HepG2 (cell line): ENCODE measurements at regions not wholly inside any gene's neighbourhood (a gene's known extent, or its start where the extent isn't known, plus 50 kb on each side); places are given as distances from the start of the nearest gene placed in this dataset.

ENCODE experiments used
- ATAC-seq: fragments of 200-7000 bp; cut with Tn5 transposase; 3 replicates; pipeline ENCODE4 v1.9.1; 2020; ENCODE audit warnings: mild to moderate bottlenecking, moderate library complexity
- BruUV-seq: library from RNA; stranded (reverse); fragments of 400-500 nt; replicated peaks from 2 replicates; lab custom pipeline; 2021; lab: Mats Ljungman, UMichigan
- CTCF ChIA-PET: fragments of 300-600 bp; formaldehyde crosslinking; extraction: SDS; loops from one replicate; lab custom pipeline; 2021; ENCODE audit warnings: low total read pairs, inconsistent platforms, low intra/inter-chr PET ratio; lab: Yijun Ruan, JAX
- POLR2A ChIA-PET: fragments of 350-600 bp; sonication (Branson Sonifier 250); formaldehyde crosslinking; loops from one replicate; lab custom pipeline; 2020; ENCODE audit warnings: antibody characterized with exemption, inconsistent platforms; lab: Yijun Ruan, JAX
- DNase-seq: peaks from one replicate; pipeline ENCODE4 v3.0.0-alpha.2; 2015; ENCODE audit warnings: low spot score
- FAIRE-seq: peaks from 3 replicates; lab custom pipeline; 2011; peaks lifted over from hg19 to GRCh38; lab: Jason Lieb, UNC
- H2AFZ ChIP-seq: one replicate; pipeline ENCODE4 v1.6.1; 2011; ENCODE audit warnings: low read length, inconsistent platforms
- H3K27ac ChIP-seq: fragments of 300-600 bp; 3 replicates; pipeline ENCODE4 v1.8.0; 2011; ENCODE audit warnings: mixed run types, mild to moderate bottlenecking, mixed read lengths, low read length, inconsistent platforms; ENCODE audit not compliant: insufficient read depth; ENCODE audit errors: extremely low read length
- H3K27me3 ChIP-seq, 2 experiments: fragments of 200-600 bp in 1 of 2; 2 replicates in 1 of 2; 3 replicates in 1 of 2; pipeline versions ENCODE4 v1.6.0 to v1.8.0; 2011; ENCODE audit warnings: low read length in 2 of 2, mild to moderate bottlenecking in 2 of 2, moderate library complexity in 2 of 2, inconsistent platforms in 1 of 2; ENCODE audit not compliant: insufficient read depth in 2 of 2, control insufficient read depth in 1 of 2
- H3K36me3 ChIP-seq, 2 experiments: fragments of 200-600 bp in 1 of 2; replicated peaks in 1 of 2; 2 replicates in 1 of 2; 3 replicates in 1 of 2; pipeline versions ENCODE4 v1.5.1 to v1.8.0; 2011; ENCODE audit warnings: low read length in 2 of 2, inconsistent platforms in 1 of 2; ENCODE audit not compliant: insufficient read depth in 2 of 2, control insufficient read depth in 1 of 2
- H3K4me1 ChIP-seq: 2 replicates; pipeline ENCODE4 v1.5.1; 2012; ENCODE audit warnings: low read length, inconsistent platforms; ENCODE audit not compliant: insufficient read depth
- H3K4me2 ChIP-seq: 2 replicates; pipeline ENCODE4 v1.6.0; 2011; ENCODE audit warnings: low read depth, low read length, inconsistent platforms
- H3K4me3 ChIP-seq, 3 experiments: fragments of 200-600 bp in 1 of 3; sonication (generic), shearing (Covaris generic) in 1 of 3; replicated peaks in 1 of 3; 2 replicates each; pipeline ENCODE4 v1.5.1; 2011 to 2016; ENCODE audit warnings: low read length in 3 of 3, inconsistent platforms in 2 of 3, low read depth in 2 of 3, mild to moderate bottlenecking in 2 of 3, control low read depth in 1 of 3, mixed read lengths in 1 of 3; ENCODE audit not compliant: insufficient read depth in 1 of 3
- H3K79me2 ChIP-seq: one replicate; pipeline ENCODE4 v1.6.1; 2011; ENCODE audit warnings: low read length, inconsistent platforms; ENCODE audit not compliant: insufficient read depth
- H3K9ac ChIP-seq: 2 replicates; pipeline ENCODE4 v1.6.0; 2011; ENCODE audit warnings: mild to moderate bottlenecking, low read depth, low read length, inconsistent platforms; ENCODE audit not compliant: insufficient read depth
- H3K9me3 ChIP-seq: 2 replicates; pipeline ENCODE4 v1.5.1; 2012; ENCODE audit warnings: mild to moderate bottlenecking, low read length
- H4K20me1 ChIP-seq: 2 replicates; pipeline ENCODE4 v1.6.0; 2011; ENCODE audit warnings: inconsistent platforms, mild to moderate bottlenecking, low read length, moderate library complexity; ENCODE audit not compliant: insufficient read depth
- CCDC6 ChIP-seq: sonication (generic); formaldehyde crosslinking; IDR thresholded peaks from 2 replicates; pipeline ENCODE4 v1.8.1; 2022; ENCODE audit warnings: mild to moderate bottlenecking, missing genetic modification reagents, moderate library complexity
- NKX3-1 ChIP-seq: sonication (generic); formaldehyde crosslinking; IDR thresholded peaks from 2 replicates; pipeline ENCODE4 v1.5.0; 2020; ENCODE audit warnings: missing genetic modification reagents
- PTBP1 ChIP-seq: fragments of 200-400 bp; formaldehyde crosslinking; IDR thresholded peaks from 2 replicates; pipeline ENCODE4 v1.6.1; 2018; ENCODE audit warnings: low read length, low read depth; ENCODE audit not compliant: poor library complexity, severe bottlenecking
- RFX1 ChIP-seq: fragments of 450-650 bp; IDR thresholded peaks from 2 replicates; pipeline ENCODE4 v1.6.1; 2017
- SAFB2 ChIP-seq: sonication (generic); formaldehyde crosslinking; IDR thresholded peaks from 2 replicates; pipeline ENCODE4 v1.5.1; 2020; ENCODE audit warnings: missing genetic modification reagents, low read depth, mild to moderate bottlenecking, borderline replicate concordance
- ZKSCAN1 ChIP-seq: fragments of 150-350 bp; IDR thresholded peaks from 2 replicates; pipeline ENCODE4 v1.6.1; 2014; ENCODE audit warnings: low read length
- ZNF597 ChIP-seq: sonication (generic); formaldehyde crosslinking; IDR thresholded peaks from 2 replicates; pipeline ENCODE4 v1.5.0; 2020; ENCODE audit warnings: missing genetic modification reagents
- ZNF768 ChIP-seq: sonication (generic); formaldehyde crosslinking; IDR thresholded peaks from 2 replicates; pipeline ENCODE4 v1.4.0; 2020; ENCODE audit warnings: missing genetic modification reagents
- ZNF800 ChIP-seq: sonication (generic); formaldehyde crosslinking; IDR thresholded peaks from 2 replicates; pipeline ENCODE4 v1.4.0; 2020; ENCODE audit warnings: missing genetic modification reagents
- WGBS: methylation state at CpG from one replicate; pipeline ENCODE4 v1.1.6; 2017; ENCODE audit warnings: low lambda C conversion rate; 5-methylcytosine and 5-hydroxymethylcytosine counted together
- in situ Hi-C: cut with HindIII; loops from 2 replicates; pipeline ENCODE4 v1.10.0; 2017; ENCODE audit warnings: low pct_unique_long_range_greater_than_20kb; ENCODE audit not compliant: extremely low pct_ligation_motif_present
- intact Hi-C: fragments of 100-400 bp; cut with micrococcal nuclease; formaldehyde crosslinking; loops from one replicate; pipeline ENCODE4 v1.10.0; 2022; ENCODE audit not compliant: unreplicated experiment

DNA sequence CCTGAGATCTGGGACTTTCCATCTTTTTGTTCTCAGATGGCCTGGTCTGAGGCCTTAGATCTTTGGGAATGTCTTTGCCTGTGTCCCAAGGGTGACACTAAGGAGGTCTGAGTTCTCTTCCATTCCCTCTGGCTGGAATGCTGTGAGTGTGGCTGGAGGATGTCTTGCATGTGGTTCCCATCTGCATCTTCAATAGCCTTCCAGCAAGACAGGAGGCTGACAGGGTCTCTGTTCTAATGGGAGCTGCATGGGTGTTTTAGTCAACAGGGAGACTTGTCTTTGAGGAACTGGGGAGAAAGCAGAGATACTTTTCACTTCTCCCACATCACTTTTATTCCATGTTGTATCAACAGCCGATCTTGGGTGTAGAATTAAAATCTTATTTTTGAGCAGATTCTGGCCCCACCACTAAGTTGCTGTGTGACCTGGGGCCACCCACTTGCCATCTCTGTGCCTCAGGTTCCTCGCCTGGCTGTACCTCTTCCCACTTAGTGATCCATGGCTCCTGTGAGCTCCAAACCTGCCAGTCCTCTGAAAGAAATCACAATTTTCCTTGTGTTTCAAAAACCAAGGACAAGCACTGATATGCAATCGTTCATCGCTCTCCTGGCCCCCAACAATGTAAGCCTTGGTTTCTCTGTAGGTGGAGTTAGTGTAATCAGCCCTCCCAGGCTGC, 75.2 kb downstream of the LSM3 start:
- WGBS = 78% methylated on average over 4 of the region's 4 CpGs
- peaks cover 0 to 4% of the 10 kb centered on the region in 2 experiments; a peak in 3 of 5 replicates for H3K27me3 ChIP-seq
- ATAC-seq = no peak
- no peak overlapping the region for H3K27ac ChIP-seq
- no peaks in the 10 kb centered on the region for H4K20me1 ChIP-seq
- no peaks in the 10 kb centered on the region for H3K79me2 ChIP-seq
- no peak overlapping the region for H3K4me3 ChIP-seq
- in situ Hi-C loops = no loop called here
- TF ChIP-seq ZNF800 (CRISPR knock-in tag) = no peak
- peak; percentile 90 for TF ChIP-seq ZNF768 (CRISPR knock-in tag)
- no peak for FAIRE-seq
- peak overlapping the region; percentile 52 for H3K4me2 ChIP-seq
- no peak overlapping the region for H3K9ac ChIP-seq
- POLR2A ChIA-PET = no interaction called here
- no peaks in the 10 kb centered on the region for H3K36me3 ChIP-seq
- H3K4me1 ChIP-seq = peaks cover 52% of the 10 kb centered on the region
- intact Hi-C loops = loop anchor here (2.0 kb wide), 1 partner anchor 51 kb away; no protein-coding TSS in a partner anchor
- no peaks in the 10 kb centered on the region for H3K9me3 ChIP-seq
- no peak overlapping the region for H2AFZ ChIP-seq
- BruUV-seq = no TSS peak
- CTCF ChIA-PET = no interaction called here
- no peak for DNase-seq

DNA sequence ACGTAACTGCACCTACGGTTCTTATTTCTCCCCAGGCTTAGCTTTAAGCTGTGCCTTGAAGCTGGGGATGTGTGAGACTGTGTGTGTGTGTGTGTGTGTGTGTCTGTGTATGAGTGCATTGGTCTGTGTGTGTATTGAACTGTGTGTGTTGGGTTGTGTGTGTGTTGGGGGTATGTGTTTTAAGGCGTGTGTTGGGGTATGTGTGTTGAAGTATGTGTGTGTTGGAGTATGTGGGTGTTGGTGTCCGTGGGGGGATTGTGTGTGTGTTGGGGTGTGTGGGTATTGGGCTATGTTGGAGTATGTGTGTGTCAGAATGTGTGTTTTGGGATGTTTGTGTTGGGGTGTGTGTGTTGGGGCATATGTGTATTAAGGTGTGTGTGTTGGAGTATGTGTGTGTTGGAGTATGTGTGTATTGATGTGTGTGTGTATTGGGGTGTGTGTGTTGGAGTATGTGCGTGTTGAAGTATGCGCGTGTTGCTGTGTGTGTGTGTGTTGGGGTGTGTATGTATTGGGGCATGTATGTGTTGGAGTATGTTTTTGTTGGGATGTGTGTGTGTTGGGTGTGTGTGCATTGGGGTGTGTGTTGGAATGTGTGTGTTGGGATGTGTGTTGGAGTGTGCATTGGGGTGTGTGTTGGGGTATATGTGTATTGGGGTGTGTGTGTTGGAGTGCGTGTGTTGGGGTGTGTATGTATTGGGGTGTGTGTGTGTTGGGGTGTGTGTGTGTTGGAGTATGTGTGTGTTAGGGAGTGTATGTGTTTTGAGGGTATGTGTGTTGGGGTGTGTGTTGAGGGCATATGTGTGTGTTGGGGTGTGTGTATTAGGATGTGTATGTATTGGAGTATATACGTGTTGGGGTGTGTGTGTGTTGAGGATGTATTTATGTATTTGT, 76.4 kb downstream of the LSM3 start:
- ATAC-seq = no peak
- in situ Hi-C loops = no loop called here

More for the DNA sequence above, 76.4 kb downstream of the LSM3 start:
- Histone ChIP-seq H3K36me3 (no peaks in the 10 kb centered on the region), H3K9ac (no peak overlapping the region), H3K9me3 (no peaks in the 10 kb centered on the region), H3K27ac (no peak overlapping the region), H4K20me1 (no peaks in the 10 kb centered on the region), H3K27me3 (peaks cover 1 to 5% of the 10 kb centered on the region in 2 experiments; a peak in 3 of 5 replicates), H3K4me3 (no peak overlapping the region), H2AFZ (no peak overlapping the region), H3K4me2 (no peak overlapping the region), H3K4me1 (peaks cover 39% of the 10 kb centered on the region), H3K79me2 (no peaks in the 10 kb centered on the region)
- BruUV-seq = no TSS peak
- no peak for FAIRE-seq
- 76% methylated on average over 9 of the region's 9 CpGs for WGBS
- DNase-seq = no peak
- ChIA-PET CTCF (no interaction called here), POLR2A (no interaction called here)
- TF ChIP-seq NKX3-1 (CRISPR knock-in tag) (no peak), SAFB2 (CRISPR knock-in tag) (no peak), RFX1 (no peak), PTBP1 (no peak), ZNF597 (no peak), CCDC6 (CRISPR knock-in tag) (no peak), ZKSCAN1 (no peak)
- intact Hi-C loops = no loop called here
